ENCODE measurements at regions not wholly inside any gene's neighbourhood (a gene's known extent, or its start where the extent isn't known, plus 50 kb on each side); places are given as distances from the start of the nearest gene placed in this dataset.

GRCh38 chr9:84405667-84406066 lies 65.1 kb upstream of the SLC28A3 start:
- no peak for TF ChIP-seq CTCF (IDR thresholded peaks at IDR 0.05; ENCODE audit: low read depth, low read length)
- DNase-seq (ENCODE audit: extremely low read depth, low read depth): no peak

GRCh38 chr9:84408416-84408815 lies 67.9 kb upstream of the SLC28A3 start:
- no peak for DNase-seq (ENCODE audit: extremely low read depth, low read depth)
- TF ChIP-seq CTCF (IDR thresholded peaks at IDR 0.05; ENCODE audit: low read depth, low read length): no peak

- no peak for TF ChIP-seq CTCF (IDR thresholded peaks at IDR 0.05; ENCODE audit: low read depth, low read length)
These were observed 71.2 kb upstream of the SLC28A3 start for GRCh38 chr9:84411683-84412267.

GRCh38 chr9:84412654-84413053 lies 72.1 kb upstream of the SLC28A3 start:
- no peak for TF ChIP-seq CTCF (IDR thresholded peaks at IDR 0.05; ENCODE audit: low read depth, low read length)
- DNase-seq (ENCODE audit: extremely low read depth, low read depth): no peak

More at GRCh38 chr9:84411683-84412267, 71.2 kb upstream of the SLC28A3 start:
- DNase-seq (ENCODE audit: extremely low read depth, low read depth): no peak

- TF ChIP-seq CTCF (IDR thresholded peaks at IDR 0.05; ENCODE audit: low read depth, low read length): no peak
- no peak for DNase-seq (ENCODE audit: extremely low read depth, low read depth)
These were observed 72.7 kb upstream of the SLC28A3 start for GRCh38 chr9:84413301-84413700.

GRCh38 chr9:84419031-84419602 lies 78.6 kb upstream of the SLC28A3 start:
- no peak for DNase-seq (ENCODE audit: extremely low read depth, low read depth)
- TF ChIP-seq CTCF (IDR thresholded peaks at IDR 0.05; ENCODE audit: low read depth, low read length): no peak

GRCh38 chr9:84424931-84425330 lies 84.4 kb upstream of the SLC28A3 start:
- DNase-seq (ENCODE audit: extremely low read depth, low read depth): no peak
- TF ChIP-seq CTCF (IDR thresholded peaks at IDR 0.05; ENCODE audit: low read depth, low read length): no peak
